HL-60 (cell line): ENCODE measurements at regions not wholly inside any gene's neighbourhood (a gene's known extent, or its start where the extent isn't known, plus 50 kb on each side); places are given as distances from the start of the nearest gene placed in this dataset.

Source experiments
- GABPA ChIP-seq: IDR thresholded peaks from 2 replicates; pipeline ENCODE4 v1.6.1; 2012; ENCODE audit warnings: low read depth
- POLR2AphosphoS5 ChIP-seq: IDR thresholded peaks from 2 replicates; pipeline ENCODE4 v1.6.1; 2012; ENCODE audit warnings: low read depth
- REST ChIP-seq: IDR thresholded peaks from 2 replicates; pipeline ENCODE4 v1.6.1; 2012; ENCODE audit warnings: low read depth; ENCODE audit not compliant: insufficient replicate concordance
- SPI1 ChIP-seq: IDR thresholded peaks from 2 replicates; pipeline ENCODE4 v1.6.1; 2012; ENCODE audit warnings: low read depth, mild to moderate bottlenecking, borderline replicate concordance
- TF ChIP-seq, protein P1 (sequence below): IDR thresholded peaks from one replicate; pipeline ENCODE4 v1.5.1; 2011; ENCODE audit warnings: low read length, control low read depth, inconsistent platforms; ENCODE audit not compliant: insufficient read depth

DNA sequence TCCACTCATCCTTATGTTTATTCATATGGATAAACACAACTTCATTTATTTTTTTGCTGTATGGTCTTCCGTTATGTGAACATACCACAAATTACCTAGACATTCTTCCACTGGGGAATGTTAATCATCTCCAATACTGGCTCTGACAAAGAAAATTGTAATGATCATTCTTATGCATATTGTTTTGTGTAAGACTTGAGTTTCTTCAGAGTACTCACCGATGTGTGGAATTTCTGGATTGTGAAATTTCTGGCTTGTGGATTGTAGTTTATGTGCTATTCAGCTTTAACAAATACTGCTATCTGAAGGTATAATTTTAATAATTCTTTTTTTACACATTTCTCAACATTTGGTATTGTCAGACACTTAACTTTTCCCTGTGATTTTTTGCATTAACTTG is 212.2 kb upstream of the THUMPD2 start:
- TF ChIP-seq, protein P1, sequence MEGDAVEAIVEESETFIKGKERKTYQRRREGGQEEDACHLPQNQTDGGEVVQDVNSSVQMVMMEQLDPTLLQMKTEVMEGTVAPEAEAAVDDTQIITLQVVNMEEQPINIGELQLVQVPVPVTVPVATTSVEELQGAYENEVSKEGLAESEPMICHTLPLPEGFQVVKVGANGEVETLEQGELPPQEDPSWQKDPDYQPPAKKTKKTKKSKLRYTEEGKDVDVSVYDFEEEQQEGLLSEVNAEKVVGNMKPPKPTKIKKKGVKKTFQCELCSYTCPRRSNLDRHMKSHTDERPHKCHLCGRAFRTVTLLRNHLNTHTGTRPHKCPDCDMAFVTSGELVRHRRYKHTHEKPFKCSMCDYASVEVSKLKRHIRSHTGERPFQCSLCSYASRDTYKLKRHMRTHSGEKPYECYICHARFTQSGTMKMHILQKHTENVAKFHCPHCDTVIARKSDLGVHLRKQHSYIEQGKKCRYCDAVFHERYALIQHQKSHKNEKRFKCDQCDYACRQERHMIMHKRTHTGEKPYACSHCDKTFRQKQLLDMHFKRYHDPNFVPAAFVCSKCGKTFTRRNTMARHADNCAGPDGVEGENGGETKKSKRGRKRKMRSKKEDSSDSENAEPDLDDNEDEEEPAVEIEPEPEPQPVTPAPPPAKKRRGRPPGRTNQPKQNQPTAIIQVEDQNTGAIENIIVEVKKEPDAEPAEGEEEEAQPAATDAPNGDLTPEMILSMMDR, result no peak
- TF ChIP-seq REST, result no peak
- no peak for TF ChIP-seq POLR2AphosphoS5
- TF ChIP-seq SPI1, result no peak
- no peak for TF ChIP-seq GABPA
